Karpas-422 (cell line): ENCODE measurements at regions not wholly inside any gene's neighbourhood (a gene's known extent, or its start where the extent isn't known, plus 50 kb on each side); places are given as distances from the start of the nearest gene placed in this dataset.

Experiments used
- DNase-seq: peaks from one replicate; pipeline ENCODE4 v3.0.0-alpha.2; 2015
- H2AFZ ChIP-seq: fragments of 200-600 bp; sonication (generic); 2 replicates; pipeline ENCODE4 v1.6.1; 2014; ENCODE audit warnings: antibody characterized with exemption, low read length, mixed read lengths
- H3K27ac ChIP-seq: fragments of 200-600 bp; sonication (generic); 2 replicates; pipeline ENCODE4 v1.5.1; 2014; ENCODE audit warnings: mild to moderate bottlenecking, low read length, moderate library complexity
- H3K27me3 ChIP-seq: fragments of 200-600 bp; sonication (generic); 2 replicates; pipeline ENCODE4 v1.6.1; 2014; ENCODE audit warnings: low read length, mixed read lengths
- H3K36me3 ChIP-seq: fragments of 200-600 bp; sonication (generic); 2 replicates; pipeline ENCODE4 v1.6.1; 2014; ENCODE audit warnings: low read length, mixed read lengths; ENCODE audit not compliant: insufficient read depth
- H3K4me1 ChIP-seq: fragments of 200-600 bp; sonication (generic); 2 replicates; pipeline ENCODE4 v1.6.1; 2014; ENCODE audit warnings: mild to moderate bottlenecking, low read length, mixed read lengths
- H3K4me2 ChIP-seq: fragments of 200-600 bp; sonication (generic); 2 replicates; pipeline ENCODE4 v1.6.1; 2014; ENCODE audit warnings: low read length, low read depth, mild to moderate bottlenecking; ENCODE audit not compliant: poor library complexity, severe bottlenecking
- H3K4me3 ChIP-seq: fragments of 200-600 bp; sonication (generic); 2 replicates; pipeline ENCODE4 v1.5.1; 2014; ENCODE audit warnings: mild to moderate bottlenecking, antibody characterized with exemption, low read length, mixed read lengths
- H3K79me2 ChIP-seq: fragments of 200-600 bp; sonication (generic); 2 replicates; pipeline ENCODE4 v1.6.1; 2014; ENCODE audit warnings: mild to moderate bottlenecking, low read length, mixed read lengths
- H3K9ac ChIP-seq: fragments of 200-600 bp; sonication (generic); 2 replicates; pipeline ENCODE4 v1.6.0; 2014; ENCODE audit warnings: low read length
- H3K9me2 ChIP-seq: fragments of 200-600 bp; sonication (generic), shearing (Covaris generic); replicated peaks from 2 replicates; pipeline ENCODE4 v1.6.0; 2014; ENCODE audit warnings: mild to moderate bottlenecking, low read length, moderate library complexity; ENCODE audit not compliant: insufficient read depth
- H3K9me3 ChIP-seq: fragments of 300-700, 200-600 bp; sonication (generic); 2 replicates; pipeline ENCODE4 v1.6.1; 2014; ENCODE audit warnings: low read length, mixed read lengths
- H4K20me1 ChIP-seq: fragments of 200-600 bp; sonication (generic); 2 replicates; pipeline ENCODE4 v1.6.1; 2014; ENCODE audit warnings: mild to moderate bottlenecking, antibody characterized with exemption, low read length, low read depth; ENCODE audit not compliant: insufficient read depth

GRCh38 chr20:40481743-40482458 is 207.1 kb downstream of the MAFB start:
- no peaks in the 10 kb centered on the region for H3K36me3 ChIP-seq
- no peak overlapping the region for H3K4me2 ChIP-seq
- H3K4me3 ChIP-seq: no peak overlapping the region
- peaks cover 3% of the 10 kb centered on the region; the same call in 1 of the 2 replicates for H3K9me3 ChIP-seq
- H2AFZ ChIP-seq: no peak overlapping the region
- H3K4me1 ChIP-seq: no peaks in the 10 kb centered on the region
- no peak for DNase-seq
- no peaks in the 10 kb centered on the region for H4K20me1 ChIP-seq
- H3K79me2 ChIP-seq: no peaks in the 10 kb centered on the region
- H3K27ac ChIP-seq: no peak overlapping the region
- H3K9me2 ChIP-seq: no peaks in the 10 kb centered on the region
- H3K9ac ChIP-seq: no peak overlapping the region
- H3K27me3 ChIP-seq: no peaks in the 10 kb centered on the region

DNA sequence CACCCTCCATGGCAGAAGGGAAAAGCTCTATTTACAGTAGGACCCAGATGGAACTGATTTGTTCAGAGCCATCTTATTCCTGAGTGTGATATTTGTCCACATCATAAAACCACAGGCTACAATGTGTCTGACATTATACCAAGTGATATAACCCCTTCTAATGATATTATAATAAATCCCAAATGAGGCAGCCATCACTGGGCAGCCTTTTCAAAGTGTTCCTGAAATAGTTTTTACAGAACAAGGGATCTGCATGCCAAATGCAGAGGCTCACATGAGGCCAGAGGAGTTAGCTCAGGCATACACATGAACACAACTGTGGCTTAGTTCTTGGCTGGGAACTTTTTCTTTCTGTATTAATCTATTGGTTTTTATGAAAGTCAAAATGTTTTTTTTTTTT is 207.7 kb downstream of the MAFB start:
- DNase-seq: no peak
- Histone ChIP-seq H3K9ac (no peak overlapping the region), H3K9me2 (no peaks in the 10 kb centered on the region), H2AFZ (no peak overlapping the region), H3K4me2 (no peak overlapping the region), H3K9me3 (peaks cover under 1% of the 10 kb centered on the region; the same call in 1 of the 2 replicates), H3K4me1 (no peaks in the 10 kb centered on the region), H4K20me1 (no peaks in the 10 kb centered on the region), H3K36me3 (no peaks in the 10 kb centered on the region), H3K27ac (no peak overlapping the region), H3K4me3 (no peak overlapping the region), H3K79me2 (no peaks in the 10 kb centered on the region), H3K27me3 (no peaks in the 10 kb centered on the region)

- Histone ChIP-seq H3K9me2 (no peaks in the 10 kb centered on the region), H4K20me1 (no peaks in the 10 kb centered on the region), H3K4me1 (no peaks in the 10 kb centered on the region), H2AFZ (no peak overlapping the region), H3K79me2 (no peaks in the 10 kb centered on the region), H3K9me3 (no peaks in the 10 kb centered on the region), H3K27me3 (no peaks in the 10 kb centered on the region), H3K4me3 (no peak overlapping the region), H3K9ac (no peak overlapping the region), H3K27ac (no peak overlapping the region), H3K4me2 (no peak overlapping the region), H3K36me3 (no peaks in the 10 kb centered on the region)
- DNase-seq: no peak
Observed at GRCh38 chr20:40477805-40478204, 211.2 kb downstream of the MAFB start.

DNA sequence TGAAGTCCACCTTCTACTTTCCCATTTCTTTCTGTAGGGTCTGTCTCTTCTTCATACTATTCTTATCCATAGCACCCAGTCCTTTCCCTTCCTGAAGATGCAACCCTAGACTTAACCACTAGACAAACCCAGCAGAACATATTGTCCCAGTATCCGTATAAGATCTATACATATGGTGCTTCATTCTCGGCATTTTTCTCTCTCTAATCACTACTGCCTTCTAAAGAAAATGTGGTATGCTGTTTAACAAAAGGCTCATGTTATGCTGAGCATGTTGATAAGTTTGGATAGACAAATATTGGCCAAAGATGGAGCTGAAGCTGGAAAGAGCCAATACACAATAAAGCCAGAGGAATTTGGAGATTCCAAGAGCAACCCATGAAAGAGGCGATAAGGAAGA is 212.6 kb downstream of the MAFB start:
- Histone ChIP-seq H3K9ac (no peak overlapping the region), H3K9me2 (no peaks in the 10 kb centered on the region), H2AFZ (no peak overlapping the region)

GRCh38 chr20:40472905-40473304 is 216.1 kb downstream of the MAFB start:
- H3K27me3 ChIP-seq: no peaks in the 10 kb centered on the region
- H3K4me1 ChIP-seq: peaks cover 2% of the 10 kb centered on the region; the same call in 1 of the 2 replicates
- no peak overlapping the region for H3K27ac ChIP-seq
- no peak overlapping the region for H2AFZ ChIP-seq
- no peaks in the 10 kb centered on the region for H3K36me3 ChIP-seq
- DNase-seq: no peak
- no peaks in the 10 kb centered on the region for H3K79me2 ChIP-seq
- no peaks in the 10 kb centered on the region for H3K9me2 ChIP-seq
- no peaks in the 10 kb centered on the region for H3K9me3 ChIP-seq
- H3K4me2 ChIP-seq: no peak overlapping the region
- H4K20me1 ChIP-seq: no peaks in the 10 kb centered on the region
- H3K9ac ChIP-seq: no peak overlapping the region
- no peak overlapping the region for H3K4me3 ChIP-seq

More for the DNA sequence above, 212.6 kb downstream of the MAFB start:
- Histone ChIP-seq H3K4me2 (no peak overlapping the region), H3K79me2 (no peaks in the 10 kb centered on the region), H3K4me3 (no peak overlapping the region), H4K20me1 (no peaks in the 10 kb centered on the region), H3K27me3 (no peaks in the 10 kb centered on the region), H3K27ac (no peak overlapping the region), H3K36me3 (no peaks in the 10 kb centered on the region), H3K4me1 (no peaks in the 10 kb centered on the region), H3K9me3 (no peaks in the 10 kb centered on the region)
- DNase-seq: no peak

GRCh38 chr20:40471261-40471629 is 217.8 kb downstream of the MAFB start:
- no peaks in the 10 kb centered on the region for H3K36me3 ChIP-seq
- H3K4me3 ChIP-seq: no peak overlapping the region
- peaks cover 2% of the 10 kb centered on the region; the same call in 1 of the 2 replicates for H3K4me1 ChIP-seq
- H3K9ac ChIP-seq: no peak overlapping the region
- H2AFZ ChIP-seq: no peak overlapping the region
- no peaks in the 10 kb centered on the region for H3K9me2 ChIP-seq
- no peak overlapping the region for H3K4me2 ChIP-seq
- no peaks in the 10 kb centered on the region for H3K27me3 ChIP-seq
- no peaks in the 10 kb centered on the region for H3K9me3 ChIP-seq
- no peaks in the 10 kb centered on the region for H3K79me2 ChIP-seq
- no peaks in the 10 kb centered on the region for H4K20me1 ChIP-seq
- no peak overlapping the region for H3K27ac ChIP-seq
- DNase-seq: no peak

- Histone ChIP-seq H3K4me2 (no peak overlapping the region), H3K27me3 (no peaks in the 10 kb centered on the region)
Observed at GRCh38 chr20:40470445-40471260, 218.4 kb downstream of the MAFB start.

DNA sequence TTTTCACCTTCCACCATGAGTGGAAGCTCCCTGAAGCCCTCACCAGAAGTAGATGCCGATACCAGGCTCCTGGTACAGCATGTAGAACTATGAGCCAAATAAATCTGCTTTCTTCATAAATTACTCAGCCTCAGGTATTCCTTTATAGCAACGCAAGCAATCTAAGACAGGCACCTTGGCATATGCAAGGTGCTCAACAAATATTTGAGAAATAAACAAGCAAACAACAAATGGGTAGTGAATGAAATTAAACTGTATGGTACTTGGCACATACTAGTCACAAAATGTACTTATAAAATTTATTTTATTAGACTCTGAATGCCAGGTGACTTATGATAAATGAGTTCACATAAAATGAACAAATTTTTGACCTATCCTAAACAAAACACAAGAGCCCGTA is 220.3 kb downstream of the MAFB start:
- no peak for DNase-seq
- H4K20me1 ChIP-seq: no peaks in the 10 kb centered on the region
- peaks cover 2% of the 10 kb centered on the region; the same call in 1 of the 2 replicates for H3K4me1 ChIP-seq
- H3K9me2 ChIP-seq: no peaks in the 10 kb centered on the region
- H3K4me3 ChIP-seq: no peak overlapping the region
- H3K9me3 ChIP-seq: no peaks in the 10 kb centered on the region
- H3K4me2 ChIP-seq: no peak overlapping the region
- no peaks in the 10 kb centered on the region for H3K79me2 ChIP-seq
- no peak overlapping the region for H3K9ac ChIP-seq
- H3K36me3 ChIP-seq: no peaks in the 10 kb centered on the region
- H3K27me3 ChIP-seq: no peaks in the 10 kb centered on the region
- no peak overlapping the region for H2AFZ ChIP-seq
- H3K27ac ChIP-seq: no peak overlapping the region

More at GRCh38 chr20:40470445-40471260, 218.4 kb downstream of the MAFB start:
- Histone ChIP-seq H3K4me1 (peaks cover 2% of the 10 kb centered on the region; the same call in 1 of the 2 replicates), H3K4me3 (no peak overlapping the region), H3K36me3 (no peaks in the 10 kb centered on the region), H3K9me3 (no peaks in the 10 kb centered on the region), H4K20me1 (no peaks in the 10 kb centered on the region), H3K9me2 (no peaks in the 10 kb centered on the region), H3K79me2 (no peaks in the 10 kb centered on the region), H2AFZ (no peak overlapping the region), H3K27ac (no peak overlapping the region), H3K9ac (no peak overlapping the region)
- peak; percentile 46 for DNase-seq
